Tibial nerve (tissue), 4 donors: ENCODE measurements at regions not wholly inside any gene's neighbourhood (a gene's known extent, or its start where the extent isn't known, plus 50 kb on each side); places are given as distances from the start of the nearest gene placed in this dataset.

Source experiments
- DNase-seq, 2 donors: peaks; one replicate each; pipeline ENCODE4 v3.0.0-alpha.2; 2019; ENCODE audit warnings: low spot score in 2 of 2
- H3K27ac ChIP-seq, 4 donors: fragments of 200-600 bp; sonication (generic) in 3 of 4; one replicate each; pipeline ENCODE4 v1.5.1; 2017 to 2019; ENCODE audit warnings: mild to moderate bottlenecking in 1 of 4
- H3K27me3 ChIP-seq, 2 donors: fragments of 200-600 bp; sonication (generic) in 1 of 2; one replicate each; pipeline versions ENCODE4 v1.5.1 to v1.6.0; 2017 to 2019
- H3K36me3 ChIP-seq, 3 donors: fragments of 200-600 bp; sonication (generic); one replicate each; pipeline ENCODE4 v1.5.1; 2018 to 2019
- H3K4me1 ChIP-seq, 4 donors: fragments of 200-600 bp; sonication (generic) in 3 of 4; one replicate each; pipeline ENCODE4 v1.5.1; 2017 to 2019
- H3K4me3 ChIP-seq, 4 donors: fragments of 200-600 bp; sonication (generic) in 3 of 4; one replicate each; pipeline ENCODE4 v1.5.1; 2017 to 2019; ENCODE audit warnings: mild to moderate bottlenecking in 1 of 4, moderate library complexity in 1 of 4
- H3K9me3 ChIP-seq, 4 donors: fragments of 200-600 bp; sonication (generic) in 3 of 4; one replicate each; pipeline ENCODE4 v1.5.1; 2017 to 2019
- CTCF ChIP-seq, 5 experiments: fragments of 200-600 bp in 3 of 5; fragments of 450-650 bp in 2 of 5; sonication (generic) in 3 of 5; IDR thresholded peaks; one replicate each; pipeline ENCODE4 v1.5.1; 2016 to 2019; ENCODE audit warnings: antibody characterized with exemption in 5 of 5, mild to moderate bottlenecking in 3 of 5, moderate library complexity in 2 of 5
- EP300 ChIP-seq, 2 donors: sonication (generic); formaldehyde crosslinking; IDR thresholded peaks; one replicate each; pipeline ENCODE4 v1.6.1; 2017; ENCODE audit warnings: antibody characterized with exemption in 2 of 2, mild to moderate bottlenecking in 1 of 2
- POLR2A ChIP-seq, 2 donors: fragments of 450-650 bp; IDR thresholded peaks; one replicate each; pipeline ENCODE4 v1.6.1; 2017; ENCODE audit warnings: antibody characterized with exemption in 2 of 2, mild to moderate bottlenecking in 2 of 2, moderate library complexity in 2 of 2
- WGBS, 2 donors: methylation state at CpG; one replicate each; pipeline ENCODE4 v1.1.5; 2018; 5-methylcytosine and 5-hydroxymethylcytosine counted together

- no peak overlapping the region for H3K27ac ChIP-seq
- DNase-seq, result no peak
- no peaks in the 10 kb centered on the region for H3K36me3 ChIP-seq
- WGBS, 2 donors, result 46 to 61% methylated on average over 5 of the region's 5 CpGs
- H3K4me1 ChIP-seq, result no peaks in the 10 kb centered on the region
- H3K27me3 ChIP-seq, result no peaks in the 10 kb centered on the region
- no peaks in the 10 kb centered on the region for H3K9me3 ChIP-seq
- no peak for TF ChIP-seq EP300 (IDR thresholded peaks at IDR 0.05)
- TF ChIP-seq CTCF (IDR thresholded peaks at IDR 0.05), result no peak
- no peak for TF ChIP-seq POLR2A (IDR thresholded peaks at IDR 0.05)
- H3K4me3 ChIP-seq, result no peak overlapping the region
Observed at GRCh38 chr7:69328516-69328915, 269.8 kb upstream of the AUTS2 start.

DNA sequence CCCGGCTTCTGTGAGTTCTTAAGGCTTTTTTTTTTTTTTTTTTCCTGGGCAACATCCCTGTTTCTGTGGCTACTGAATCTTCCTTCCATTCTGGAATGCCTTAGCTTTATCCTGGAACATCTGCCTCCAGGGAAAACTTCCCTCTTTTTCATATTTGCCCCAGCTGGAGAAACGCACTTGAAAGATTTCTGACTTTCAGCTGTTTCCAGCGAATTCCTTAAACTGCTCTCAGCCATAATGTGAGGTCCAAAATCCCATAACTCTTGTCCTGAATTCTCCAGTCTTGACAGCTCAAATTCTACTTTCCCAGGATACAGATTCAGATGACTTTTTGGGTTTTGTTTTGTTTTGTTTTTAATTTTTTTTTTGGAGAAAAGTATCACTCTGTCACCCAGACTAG lies 263.6 kb upstream of the AUTS2 start:
- no peak for DNase-seq
- H3K27ac ChIP-seq, result no peak overlapping the region
- 50 to 62% methylated on average over 3 of the region's 3 CpGs for WGBS, 2 donors
- no peaks in the 10 kb centered on the region for H3K4me1 ChIP-seq
- no peak overlapping the region for H3K4me3 ChIP-seq
- H3K36me3 ChIP-seq, result no peaks in the 10 kb centered on the region
- H3K9me3 ChIP-seq, result no peaks in the 10 kb centered on the region
- no peaks in the 10 kb centered on the region for H3K27me3 ChIP-seq
- TF ChIP-seq EP300 (IDR thresholded peaks at IDR 0.05) (no peak), POLR2A (IDR thresholded peaks at IDR 0.05) (no peak), CTCF (IDR thresholded peaks at IDR 0.05) (no peak)

DNA sequence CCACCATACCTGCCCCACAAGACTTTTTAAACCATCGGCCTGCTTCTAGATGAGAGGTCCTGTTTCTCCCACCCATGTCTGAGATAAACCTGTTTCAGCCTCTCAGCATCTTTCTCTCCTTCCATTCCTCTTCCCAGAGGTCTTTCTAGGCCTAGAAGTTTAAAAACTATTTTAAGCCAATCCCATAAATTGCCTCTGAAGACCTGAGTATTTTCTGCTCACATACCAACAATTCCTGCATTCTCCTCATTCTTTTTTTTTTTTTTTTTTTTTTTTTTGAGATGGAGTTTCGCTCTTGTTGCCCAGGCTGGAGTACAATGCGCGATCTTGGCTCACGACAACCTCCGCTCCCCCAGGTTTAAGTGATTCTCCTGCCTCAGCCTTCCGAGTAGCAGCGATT lies 262.9 kb upstream of the AUTS2 start:
- Histone ChIP-seq H3K27ac (no peak overlapping the region), H3K9me3 (no peaks in the 10 kb centered on the region), H3K4me3 (no peak overlapping the region), H3K27me3 (no peaks in the 10 kb centered on the region), H3K4me1 (no peaks in the 10 kb centered on the region), H3K36me3 (no peaks in the 10 kb centered on the region)
- WGBS, 2 donors, result 81 to 91% methylated on average over 8 of the region's 8 CpGs
- no peak for TF ChIP-seq CTCF (IDR thresholded peaks at IDR 0.05)
- no peak for TF ChIP-seq POLR2A (IDR thresholded peaks at IDR 0.05)
- TF ChIP-seq EP300 (IDR thresholded peaks at IDR 0.05), result no peak
- DNase-seq, result no peak

- no peak for TF ChIP-seq CTCF (IDR thresholded peaks at IDR 0.05)
- TF ChIP-seq POLR2A (IDR thresholded peaks at IDR 0.05), result no peak
- TF ChIP-seq EP300 (IDR thresholded peaks at IDR 0.05), result no peak
- Histone ChIP-seq H3K36me3 (no peaks in the 10 kb centered on the region), H3K27ac (no peak overlapping the region), H3K4me1 (no peaks in the 10 kb centered on the region), H3K9me3 (peaks cover 0 to 2% (median 0%) of the 10 kb centered on the region in 4 donors), H3K27me3 (no peaks in the 10 kb centered on the region), H3K4me3 (no peak overlapping the region)
- no peak for DNase-seq
- 83 to 87% methylated on average over 3 of the region's 3 CpGs for WGBS, 2 donors
Observed at GRCh38 chr7:69336976-69337375, 261.3 kb upstream of the AUTS2 start.

DNA sequence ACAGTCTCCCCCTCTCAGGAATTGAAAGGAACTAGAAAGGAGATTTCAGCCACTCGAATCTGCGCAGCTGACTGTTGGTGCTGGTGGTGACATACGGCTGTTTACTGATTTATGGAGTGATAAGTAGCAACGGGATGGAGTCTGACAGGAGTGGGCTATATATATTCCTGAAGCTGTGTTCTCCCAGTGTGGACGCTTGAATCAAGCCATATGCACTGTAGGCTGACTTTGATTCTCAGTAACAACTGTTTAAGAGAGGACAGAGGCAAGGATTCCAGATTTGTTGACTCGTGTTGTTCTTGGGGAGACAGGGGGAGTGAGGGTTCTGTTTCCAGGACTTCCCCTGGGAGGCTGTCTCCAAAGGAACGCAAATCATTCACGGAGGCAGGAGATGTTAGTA lies 260.1 kb upstream of the AUTS2 start:
- H3K9me3 ChIP-seq, result peaks cover 0 to 7% (median 0%) of the 10 kb centered on the region in 4 donors
- no peaks in the 10 kb centered on the region for H3K27me3 ChIP-seq
- DNase-seq, result no peak
- 54 to 56% methylated on average over 8 of the region's 8 CpGs for WGBS, 2 donors
- H3K27ac ChIP-seq, result no peak overlapping the region
- H3K4me3 ChIP-seq, result no peak overlapping the region
- H3K4me1 ChIP-seq, result no peaks in the 10 kb centered on the region
- no peaks in the 10 kb centered on the region for H3K36me3 ChIP-seq
- TF ChIP-seq CTCF (IDR thresholded peaks at IDR 0.05), result no peak
- no peak for TF ChIP-seq POLR2A (IDR thresholded peaks at IDR 0.05)
- TF ChIP-seq EP300 (IDR thresholded peaks at IDR 0.05), result no peak
